ENCODE measurements at regions not wholly inside any gene's neighbourhood (a gene's known extent, or its start where the extent isn't known, plus 50 kb on each side); places are given as distances from the start of the nearest gene placed in this dataset.

GRCh38 chr10:3578682-3579081 is 206.3 kb downstream of the KLF6 start:
- TF ChIP-seq, protein P1, sequence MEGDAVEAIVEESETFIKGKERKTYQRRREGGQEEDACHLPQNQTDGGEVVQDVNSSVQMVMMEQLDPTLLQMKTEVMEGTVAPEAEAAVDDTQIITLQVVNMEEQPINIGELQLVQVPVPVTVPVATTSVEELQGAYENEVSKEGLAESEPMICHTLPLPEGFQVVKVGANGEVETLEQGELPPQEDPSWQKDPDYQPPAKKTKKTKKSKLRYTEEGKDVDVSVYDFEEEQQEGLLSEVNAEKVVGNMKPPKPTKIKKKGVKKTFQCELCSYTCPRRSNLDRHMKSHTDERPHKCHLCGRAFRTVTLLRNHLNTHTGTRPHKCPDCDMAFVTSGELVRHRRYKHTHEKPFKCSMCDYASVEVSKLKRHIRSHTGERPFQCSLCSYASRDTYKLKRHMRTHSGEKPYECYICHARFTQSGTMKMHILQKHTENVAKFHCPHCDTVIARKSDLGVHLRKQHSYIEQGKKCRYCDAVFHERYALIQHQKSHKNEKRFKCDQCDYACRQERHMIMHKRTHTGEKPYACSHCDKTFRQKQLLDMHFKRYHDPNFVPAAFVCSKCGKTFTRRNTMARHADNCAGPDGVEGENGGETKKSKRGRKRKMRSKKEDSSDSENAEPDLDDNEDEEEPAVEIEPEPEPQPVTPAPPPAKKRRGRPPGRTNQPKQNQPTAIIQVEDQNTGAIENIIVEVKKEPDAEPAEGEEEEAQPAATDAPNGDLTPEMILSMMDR (IDR thresholded peaks at IDR 0.05) = no peak
- no peak for TF ChIP-seq POLR2AphosphoS5 (IDR thresholded peaks at IDR 0.05)
- TF ChIP-seq EP300 (IDR thresholded peaks at IDR 0.05) = no peak
- no peak for TF ChIP-seq POLR2A (IDR thresholded peaks at IDR 0.05)
- intact Hi-C loops (cut with DNase I; ENCODE audit: low total_unique reads) = no loop called here
- H3K27me3 ChIP-seq = no peaks in the 10 kb centered on the region
- H3K4me1 ChIP-seq = no peaks in the 10 kb centered on the region
- DNase-seq = no peak
- no peak overlapping the region for H3K27ac ChIP-seq
- no peak overlapping the region for H3K4me3 ChIP-seq
- no peaks in the 10 kb centered on the region for H3K36me3 ChIP-seq
- H3K9me3 ChIP-seq = no peaks in the 10 kb centered on the region

- Histone ChIP-seq H3K27me3 (no peaks in the 10 kb centered on the region), H3K4me3 (no peak overlapping the region), H3K27ac (no peak overlapping the region), H3K4me1 (no peaks in the 10 kb centered on the region), H3K9me3 (no peaks in the 10 kb centered on the region), H3K36me3 (no peaks in the 10 kb centered on the region)
- intact Hi-C loops (cut with DNase I; ENCODE audit: low total_unique reads) = no loop called here
- TF ChIP-seq EP300 (IDR thresholded peaks at IDR 0.05) = no peak
- no peak for TF ChIP-seq POLR2A (IDR thresholded peaks at IDR 0.05)
- TF ChIP-seq, protein P1 (IDR thresholded peaks at IDR 0.05) = no peak
- no peak for TF ChIP-seq POLR2AphosphoS5 (IDR thresholded peaks at IDR 0.05)
- DNase-seq = no peak
- WGBS, 5 donors = 61 to 79% (median 76%) methylated on average over 3 of the region's 3 CpGs
These were observed 206.8 kb downstream of the KLF6 start for GRCh38 chr10:3578159-3578558.

GRCh38 chr10:3574451-3574850 is 210.6 kb downstream of the KLF6 start:
- intact Hi-C loops (cut with DNase I; ENCODE audit: low total_unique reads) = no loop called here

GRCh38 chr10:3573498-3573897 is 211.5 kb downstream of the KLF6 start:
- WGBS, 5 donors = 73 to 85% (median 79%) methylated on average over 8 of the region's 8 CpGs
- no peak overlapping the region for H3K27ac ChIP-seq
- no peaks in the 10 kb centered on the region for H3K36me3 ChIP-seq
- no peak for DNase-seq
- H3K4me1 ChIP-seq = peaks cover 0 to 6% (median 0%) of the 10 kb centered on the region in 4 donors
- no peaks in the 10 kb centered on the region for H3K27me3 ChIP-seq
- intact Hi-C loops (cut with DNase I; ENCODE audit: low total_unique reads) = no loop called here
- TF ChIP-seq POLR2AphosphoS5 (IDR thresholded peaks at IDR 0.05) = no peak
- no peak overlapping the region for H3K4me3 ChIP-seq
- H3K9me3 ChIP-seq = no peaks in the 10 kb centered on the region

More at GRCh38 chr10:3574451-3574850, 210.6 kb downstream of the KLF6 start:
- Histone ChIP-seq H3K27ac (no peak overlapping the region), H3K36me3 (no peaks in the 10 kb centered on the region), H3K4me3 (no peak overlapping the region), H3K9me3 (no peaks in the 10 kb centered on the region), H3K27me3 (no peaks in the 10 kb centered on the region), H3K4me1 (peaks cover 0 to 6% (median 0%) of the 10 kb centered on the region in 4 donors)
- no peak for TF ChIP-seq POLR2A (IDR thresholded peaks at IDR 0.05)
- TF ChIP-seq, protein P1 (IDR thresholded peaks at IDR 0.05) = no peak
- WGBS, 5 donors = 77 to 85% (median 83%) methylated on average over 10 of the region's 10 CpGs
- no peak for DNase-seq

- H3K27ac ChIP-seq = no peak overlapping the region
- no peaks in the 10 kb centered on the region for H3K27me3 ChIP-seq
- no peak for DNase-seq
- H3K4me3 ChIP-seq = no peak overlapping the region
- H3K9me3 ChIP-seq = peaks cover 0 to 2% (median 0%) of the 10 kb centered on the region in 4 donors
- intact Hi-C loops (cut with DNase I; ENCODE audit: low total_unique reads) = no loop called here
- WGBS, 5 donors = 87 to 92% (median 91%) methylated on average over 14 of the region's 14 CpGs
- no peak for TF ChIP-seq EP300 (IDR thresholded peaks at IDR 0.05)
- no peak for TF ChIP-seq POLR2A (IDR thresholded peaks at IDR 0.05)
- TF ChIP-seq POLR2AphosphoS5 (IDR thresholded peaks at IDR 0.05) = no peak
- TF ChIP-seq, protein P1 (IDR thresholded peaks at IDR 0.05) = no peak
- peaks cover 0 to 6% (median 0%) of the 10 kb centered on the region in 4 donors for H3K4me1 ChIP-seq
- H3K36me3 ChIP-seq = no peaks in the 10 kb centered on the region
These were observed 213.6 kb downstream of the KLF6 start for GRCh38 chr10:3571310-3571825.

Data from stomach (tissue), 8 donors.